Ureter (tissue), 1 donor: ENCODE measurements at regions not wholly inside any gene's neighbourhood (a gene's known extent, or its start where the extent isn't known, plus 50 kb on each side); places are given as distances from the start of the nearest gene placed in this dataset.

Experiments
- DNase-seq: peaks from one replicate; pipeline ENCODE4 v3.0.0-alpha.2; 2020; ENCODE audit warnings: low spot score
- donor health status: DM: yes; HTN: yes; CAD: no.

DNA sequence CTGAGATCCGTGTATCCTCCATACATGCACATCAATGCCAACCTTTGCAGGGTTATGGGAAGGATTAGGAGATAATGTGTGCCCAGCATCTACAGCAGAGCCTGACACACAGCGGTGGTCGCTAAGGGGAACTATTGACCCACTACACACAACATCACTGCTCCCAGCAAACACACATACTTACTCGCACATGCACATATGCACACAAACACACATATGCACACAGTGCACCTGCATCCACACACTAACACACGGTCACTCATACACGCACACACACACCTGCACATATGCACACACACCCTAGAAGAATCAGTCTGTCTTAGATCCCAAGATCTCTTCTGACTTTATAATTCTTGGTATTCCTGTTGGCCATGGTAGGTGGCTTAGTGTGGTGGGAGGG lies 118.3 kb downstream of the GYPC start:
- DNase-seq, result no peak

DNA sequence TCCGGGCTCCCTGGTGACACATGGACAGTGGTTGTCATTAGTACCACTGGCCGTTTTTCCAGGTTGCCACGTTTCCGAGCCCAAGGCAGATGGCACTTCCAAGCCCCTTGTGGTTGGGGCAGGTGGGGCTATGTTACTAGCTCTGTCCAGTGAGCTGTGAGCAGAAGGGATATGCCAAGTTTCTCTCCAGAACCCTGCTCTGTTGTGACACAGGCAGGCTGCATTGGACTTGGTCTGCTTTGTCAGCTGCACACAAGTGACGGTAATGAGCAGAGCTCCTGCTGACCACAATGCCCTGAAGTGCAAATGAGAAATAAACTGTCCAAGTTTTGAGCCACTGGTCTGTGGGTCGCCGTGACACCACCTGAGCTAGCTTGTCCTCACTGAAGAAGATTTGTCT lies 118.8 kb downstream of the GYPC start:
- no peak for DNase-seq

DNA sequence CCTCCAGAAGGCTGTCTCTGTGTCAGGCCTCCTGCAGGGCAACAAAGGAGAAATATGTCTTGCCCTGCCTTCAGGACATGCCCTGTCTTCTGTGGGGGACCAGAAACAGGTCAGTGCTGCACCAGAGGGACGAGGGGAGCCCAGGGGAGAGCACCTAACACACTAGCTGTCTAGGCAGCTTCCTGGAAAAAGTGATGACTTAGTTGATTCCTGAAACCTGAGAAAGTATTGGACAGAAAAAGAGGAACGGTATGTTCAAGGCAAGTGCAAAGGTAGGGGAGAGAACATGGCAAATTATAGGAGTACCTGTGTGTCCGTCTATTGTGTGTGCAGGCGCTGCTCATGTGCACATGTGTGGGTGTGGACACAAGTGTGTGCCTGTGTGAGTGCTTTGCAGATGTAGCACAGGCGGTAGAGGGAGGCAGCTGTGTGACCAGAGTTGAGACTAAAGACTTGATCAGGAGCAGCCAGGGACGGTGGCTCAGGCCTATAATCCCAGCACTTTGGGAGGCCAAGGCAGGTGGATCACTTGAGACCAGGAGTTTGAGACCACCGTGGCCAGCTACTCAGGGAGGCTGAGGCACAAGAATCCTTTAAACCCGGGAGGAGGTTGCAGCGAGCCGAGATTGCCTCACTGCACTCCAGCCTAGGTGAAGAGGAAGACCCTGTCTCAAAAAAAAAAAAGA lies 119.5 kb downstream of the GYPC start:
- no peak for DNase-seq

DNA sequence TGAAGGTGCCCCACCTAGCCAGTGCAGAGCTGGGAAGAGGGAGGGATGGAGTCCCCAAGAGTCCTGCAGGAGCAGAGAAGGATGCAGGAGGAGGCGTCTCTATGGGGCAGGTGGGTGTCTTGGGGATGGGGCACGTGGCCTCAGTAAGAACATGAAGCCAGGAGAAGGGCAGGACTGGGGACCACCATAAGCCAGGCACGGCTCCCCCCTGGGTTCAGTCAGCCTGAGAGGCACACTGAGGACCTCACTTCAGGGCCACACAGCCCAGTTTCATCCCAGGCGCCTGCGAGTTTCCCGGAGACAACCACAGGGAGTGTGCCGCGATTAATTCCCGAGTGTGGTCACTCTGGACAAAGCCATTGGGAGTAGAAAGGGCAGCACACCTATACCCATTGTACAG lies 120.3 kb downstream of the GYPC start:
- DNase-seq, result no peak

DNA sequence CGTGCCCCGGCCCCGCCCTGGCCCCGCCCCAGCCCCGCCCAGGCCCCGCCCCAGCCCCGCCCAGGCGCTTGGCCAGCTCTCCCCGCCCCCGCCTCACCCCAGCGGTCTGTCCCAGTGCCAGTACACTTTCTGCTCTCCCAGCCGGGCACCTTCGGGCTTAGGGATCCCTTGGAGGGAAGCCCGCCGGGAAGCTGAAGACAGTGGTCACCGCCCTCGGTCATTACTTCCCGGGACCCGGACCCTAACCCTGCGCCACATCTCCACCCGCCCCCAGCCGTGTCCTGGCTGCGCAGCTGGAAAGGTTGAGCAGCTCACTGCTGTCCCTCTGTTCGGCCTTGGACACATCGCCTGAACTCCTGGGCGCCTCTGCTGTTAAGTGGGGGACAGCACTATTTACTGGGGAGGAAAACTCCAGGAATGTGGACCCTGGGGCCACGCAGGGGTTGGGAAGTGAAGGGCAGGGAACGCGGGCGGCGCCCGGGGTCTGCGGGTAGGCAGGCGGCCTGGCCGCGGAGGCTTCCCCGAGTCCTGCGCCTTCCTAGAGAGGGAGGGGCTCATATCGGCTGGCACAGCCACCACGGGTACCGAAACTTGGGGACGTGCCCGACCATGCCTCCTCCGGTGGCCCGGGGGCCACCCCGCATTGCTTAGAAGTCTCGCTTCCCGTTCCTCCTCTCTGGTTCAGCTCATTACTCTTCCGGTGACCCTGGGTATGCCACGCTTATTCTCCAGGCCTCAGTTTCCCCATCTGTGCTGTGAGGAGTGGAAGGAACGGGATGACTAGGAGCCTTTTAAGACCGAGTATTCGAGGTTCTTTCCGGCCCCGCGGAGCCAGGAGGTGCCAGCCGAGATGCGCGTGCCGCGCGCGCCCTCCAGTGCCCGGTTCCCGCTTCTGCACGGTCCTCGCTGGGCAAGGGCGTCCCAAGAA lies 121.0 kb downstream of the GYPC start:
- DNase-seq, result peak; percentile 87

DNA sequence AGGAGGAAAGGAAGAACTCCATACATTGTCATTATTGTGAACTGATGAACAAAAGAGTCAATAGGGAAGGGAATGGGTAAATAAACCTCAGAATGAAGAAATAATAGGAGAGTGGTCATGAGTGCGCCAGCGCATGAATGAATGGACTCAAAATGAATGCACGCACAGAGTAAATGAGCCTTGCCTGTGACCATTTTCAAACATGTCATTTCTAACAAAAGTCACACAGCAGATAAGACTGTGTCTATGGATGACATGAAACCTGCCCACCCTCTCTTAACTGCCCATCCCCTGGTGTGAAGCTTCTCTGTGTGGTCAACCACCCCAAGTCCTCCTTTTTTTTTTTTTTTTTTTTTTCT lies 121.1 kb upstream of the TEX51 start:
- DNase-seq, result no peak

DNA sequence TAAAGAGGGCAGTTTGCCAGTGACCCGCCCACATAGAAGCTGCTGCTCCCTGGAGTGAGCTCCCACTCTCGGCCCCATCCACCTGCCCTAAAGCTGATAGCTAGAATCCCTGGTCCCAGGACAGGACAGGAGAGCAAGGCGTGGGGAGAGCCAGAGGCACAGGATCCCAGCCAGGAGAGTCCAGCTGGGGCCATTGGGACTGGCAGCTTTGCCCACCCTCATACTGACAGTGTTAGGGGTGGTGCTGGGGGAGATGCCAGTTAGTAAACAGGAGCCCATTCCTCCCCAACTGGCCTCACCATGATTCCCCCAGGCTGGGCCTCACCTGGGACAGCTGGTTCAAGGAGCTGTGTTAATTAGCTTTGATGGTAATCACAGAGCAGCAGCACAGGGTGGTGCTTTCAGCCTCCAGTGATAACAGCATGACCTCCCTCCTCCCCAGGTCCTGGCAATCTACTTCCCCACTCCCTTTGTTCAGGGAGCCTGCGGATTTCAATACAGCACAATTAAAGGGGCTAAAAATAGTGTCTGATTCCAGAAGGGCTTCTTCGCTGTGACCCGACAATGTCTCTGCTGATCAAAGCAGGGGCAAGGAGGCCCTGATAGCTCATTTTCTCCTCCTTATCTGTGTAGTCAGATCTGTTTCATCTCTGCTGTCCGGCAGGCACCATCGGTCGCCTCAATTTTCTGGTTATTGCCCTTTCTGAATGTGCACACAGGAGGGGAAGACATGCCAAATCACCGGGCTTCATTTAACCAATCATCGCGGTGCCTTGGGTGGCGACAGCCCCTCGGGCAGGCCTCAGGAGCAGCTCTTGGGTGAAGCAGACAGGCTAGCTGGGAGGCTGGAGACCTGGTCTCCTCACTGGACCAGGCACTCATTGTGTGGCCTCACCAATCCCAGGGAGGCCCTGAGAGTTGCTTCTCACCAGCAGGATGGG lies 119.9 kb upstream of the TEX51 start:
- DNase-seq, result no peak

DNA sequence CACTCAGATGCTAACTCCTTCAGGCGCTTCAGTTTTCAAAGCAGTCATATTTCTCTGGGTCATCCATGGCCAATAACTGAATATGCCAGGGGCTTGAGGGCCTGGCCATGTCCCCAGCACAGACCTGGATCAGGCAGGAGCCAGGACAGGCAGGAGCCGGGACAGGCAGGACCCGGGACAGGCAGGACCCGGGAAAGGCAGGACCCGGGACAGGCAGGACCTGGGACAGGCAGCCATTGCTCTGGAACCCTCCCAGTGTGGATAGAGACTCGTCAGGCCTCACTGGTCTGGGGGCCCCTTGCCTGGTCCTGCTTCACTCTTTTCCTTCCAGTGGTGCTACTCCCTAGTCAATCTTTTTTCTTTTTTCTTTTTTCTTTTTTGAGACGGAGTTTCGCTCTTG lies 117.5 kb upstream of the TEX51 start:
- DNase-seq, result no peak

DNA sequence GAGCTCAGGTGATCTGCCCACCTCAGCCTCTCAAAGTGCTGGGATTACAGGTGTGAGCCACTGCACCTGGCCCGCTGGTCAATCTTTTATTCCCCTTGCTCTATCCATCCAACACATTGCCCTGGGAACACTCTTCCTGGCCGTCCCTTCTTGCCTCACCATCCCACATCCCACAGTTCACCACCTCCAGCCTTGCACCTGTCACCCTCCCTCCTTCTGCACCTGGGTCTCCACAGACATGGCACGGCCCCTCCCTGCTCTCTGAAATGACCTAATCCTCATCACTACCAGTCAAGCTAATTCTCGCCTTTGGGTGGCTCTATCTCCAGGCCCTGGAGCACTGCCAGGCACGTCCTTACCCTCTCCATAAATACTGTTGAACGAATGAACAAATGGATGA lies 116.9 kb upstream of the TEX51 start:
- no peak for DNase-seq

DNA sequence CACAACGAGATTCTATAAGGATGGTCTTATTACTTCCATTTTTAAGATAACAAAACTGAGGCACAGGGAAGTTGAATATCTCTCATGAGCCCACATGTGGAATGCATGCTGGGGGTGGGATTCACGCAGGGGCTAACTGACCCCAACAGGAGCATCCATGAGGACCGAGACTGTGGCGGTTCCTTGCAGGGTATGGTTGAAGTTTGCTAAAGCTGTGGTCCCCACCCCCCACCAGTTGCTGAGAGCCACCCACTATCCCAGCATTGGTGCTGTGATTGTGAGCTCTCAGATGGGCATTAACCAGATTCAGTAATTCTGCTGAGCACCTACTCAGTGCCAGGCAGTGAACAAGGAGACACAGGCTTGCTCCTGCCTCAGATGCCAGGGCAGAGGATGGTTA lies 116.0 kb upstream of the TEX51 start:
- DNase-seq, result no peak

DNA sequence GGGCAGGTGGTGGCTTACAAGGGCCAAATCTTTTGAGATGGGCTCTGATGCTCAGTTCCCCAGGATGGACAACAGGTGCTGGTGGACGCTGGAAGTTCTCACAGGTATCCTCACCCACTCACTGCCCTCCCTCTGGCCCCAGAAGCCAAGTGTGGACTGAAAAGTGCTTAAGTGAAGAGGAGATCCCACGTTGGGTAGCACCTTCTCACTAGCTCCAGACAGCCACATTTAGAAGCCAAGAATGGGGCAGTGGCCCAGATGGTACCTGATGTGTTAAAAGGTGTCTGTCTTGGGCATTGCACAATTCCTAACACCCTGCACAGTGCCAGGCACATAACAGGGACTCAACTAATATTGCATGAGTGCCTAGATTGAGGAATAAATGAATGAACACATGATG lies 115.3 kb upstream of the TEX51 start:
- DNase-seq, result no peak

DNA sequence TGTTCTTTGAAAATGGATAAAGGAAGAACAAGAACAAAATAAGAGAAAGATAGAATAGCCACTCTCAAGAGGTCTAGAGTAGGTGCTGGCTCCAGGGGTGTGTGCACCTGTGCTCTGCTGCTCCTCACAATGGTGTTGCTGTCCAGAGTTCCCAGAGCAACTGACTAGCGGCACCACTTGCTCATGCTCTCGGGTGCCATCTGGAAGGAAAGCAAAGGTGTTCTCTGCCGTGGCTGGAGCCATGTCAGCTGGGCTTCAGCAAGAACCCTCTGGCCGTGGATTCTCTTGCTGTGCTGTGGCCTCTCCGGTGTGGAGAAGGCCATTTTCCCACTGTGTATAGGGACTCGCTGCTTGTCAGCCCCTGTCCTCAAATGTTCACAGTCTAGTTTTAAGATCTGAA lies 114.6 kb upstream of the TEX51 start:
- DNase-seq, result no peak

DNA sequence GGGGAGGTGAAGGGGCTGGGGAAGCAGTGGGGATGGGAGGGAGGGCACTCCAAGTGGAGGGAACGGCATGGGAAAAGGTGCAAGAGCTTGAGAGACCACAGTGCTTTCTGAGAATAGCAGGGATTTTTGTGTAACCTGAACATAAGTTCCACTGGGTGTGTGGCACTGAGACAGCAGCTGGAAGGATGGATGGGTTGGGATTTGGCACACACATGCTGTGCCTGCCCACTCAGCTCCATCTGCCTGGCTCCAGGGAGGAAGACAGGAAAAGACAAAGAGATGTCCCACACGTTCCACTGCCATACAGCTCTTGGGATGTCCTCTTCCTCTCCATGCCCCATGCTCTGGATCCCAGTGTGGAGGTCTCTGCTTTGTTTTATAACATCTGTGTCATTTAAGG lies 114.1 kb upstream of the TEX51 start:
- DNase-seq, result no peak

DNA sequence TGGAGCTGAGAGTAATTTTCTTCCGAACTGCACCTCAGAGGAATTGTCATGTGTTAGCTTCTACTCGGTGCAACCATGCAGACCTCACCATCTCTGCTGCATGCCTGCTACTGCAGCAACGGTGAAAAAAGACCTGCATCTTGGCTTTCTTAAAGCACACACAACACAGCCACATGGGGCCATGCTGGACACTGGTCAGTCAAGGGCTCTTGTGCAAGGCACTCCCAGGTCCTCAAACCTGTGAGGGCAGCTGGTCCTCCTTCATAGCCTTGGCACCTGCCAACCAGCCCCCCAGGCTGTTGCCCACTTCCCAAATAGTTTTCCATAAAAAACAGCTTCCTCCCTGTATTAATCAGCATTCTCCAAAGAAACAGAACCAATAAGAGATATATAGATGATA lies 113.5 kb upstream of the TEX51 start:
- no peak for DNase-seq

DNA sequence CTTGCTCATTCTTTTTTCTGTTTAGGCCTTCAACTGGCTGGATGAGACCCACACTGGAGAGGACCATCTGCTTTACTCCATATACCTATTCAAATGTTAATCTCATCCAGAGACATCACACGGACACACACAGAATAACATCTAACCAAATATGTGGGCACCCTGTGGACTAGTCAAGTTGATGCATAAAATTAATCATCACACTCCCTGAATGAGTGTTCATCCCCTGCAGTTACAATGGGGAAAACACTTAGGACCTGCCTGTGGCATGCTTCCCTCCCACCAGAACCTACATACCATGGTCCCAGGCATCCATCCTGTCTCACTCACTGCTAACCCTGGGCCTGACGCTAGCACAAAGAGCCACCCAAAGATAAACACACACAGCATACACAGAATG lies 112.8 kb upstream of the TEX51 start:
- DNase-seq, result no peak

DNA sequence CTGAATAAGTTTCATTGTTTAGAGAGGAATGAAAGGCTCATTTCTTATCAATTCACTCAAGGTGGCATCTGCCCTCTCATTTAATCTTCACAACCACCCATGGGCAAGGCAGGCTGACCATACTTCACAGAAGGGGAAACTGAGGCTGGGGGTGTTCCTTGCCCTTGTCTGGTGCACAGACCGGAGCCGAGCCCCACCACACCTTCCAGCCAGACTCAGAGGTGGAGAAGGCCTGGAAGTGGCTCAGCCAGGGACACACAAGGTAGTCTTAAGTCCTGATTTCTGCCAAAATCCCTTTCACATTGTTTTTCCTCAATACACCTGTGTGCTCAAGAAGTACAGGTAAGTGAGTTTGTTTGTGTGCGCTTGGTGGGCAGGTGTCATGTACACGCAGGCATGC lies 111.9 kb upstream of the TEX51 start:
- no peak for DNase-seq

DNA sequence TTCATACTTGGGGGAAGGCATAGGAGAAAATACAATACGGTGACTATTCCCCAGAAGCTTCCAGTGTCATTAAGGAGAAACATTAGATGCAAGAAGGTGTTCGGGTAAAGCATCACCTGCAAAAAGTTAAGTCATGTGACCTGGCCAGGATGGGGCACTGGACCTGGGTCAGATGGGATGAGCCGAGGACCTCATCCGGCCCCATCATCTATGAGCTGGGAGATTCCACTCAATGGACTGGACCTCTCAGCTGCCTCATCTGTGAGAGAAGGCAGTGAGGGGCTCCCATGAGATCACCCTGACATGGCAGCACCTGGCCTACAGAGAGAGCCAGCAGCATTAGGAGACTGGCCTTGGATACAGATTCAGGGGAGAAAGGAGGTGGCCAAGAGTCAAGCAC lies 111.4 kb upstream of the TEX51 start:
- no peak for DNase-seq

DNA sequence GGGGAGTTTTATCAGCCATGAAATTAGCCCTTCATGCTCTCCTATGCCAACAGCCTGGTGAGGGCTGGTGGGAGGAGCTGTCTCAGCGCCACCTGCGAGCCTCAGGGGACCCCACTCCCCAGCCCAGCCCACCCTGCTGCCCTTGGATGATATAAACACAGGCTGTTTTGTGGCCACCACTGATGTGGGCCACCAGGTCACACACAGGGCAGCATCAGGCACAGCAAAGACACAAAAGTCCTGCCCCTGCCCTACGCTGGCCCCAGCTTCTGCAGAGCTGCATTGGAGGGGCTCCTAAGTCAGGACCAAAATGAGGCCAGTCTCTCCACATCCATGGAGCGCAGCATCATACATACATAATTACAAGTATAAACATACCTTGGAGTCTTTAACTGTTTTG lies 110.6 kb upstream of the TEX51 start:
- DNase-seq, result no peak

DNA sequence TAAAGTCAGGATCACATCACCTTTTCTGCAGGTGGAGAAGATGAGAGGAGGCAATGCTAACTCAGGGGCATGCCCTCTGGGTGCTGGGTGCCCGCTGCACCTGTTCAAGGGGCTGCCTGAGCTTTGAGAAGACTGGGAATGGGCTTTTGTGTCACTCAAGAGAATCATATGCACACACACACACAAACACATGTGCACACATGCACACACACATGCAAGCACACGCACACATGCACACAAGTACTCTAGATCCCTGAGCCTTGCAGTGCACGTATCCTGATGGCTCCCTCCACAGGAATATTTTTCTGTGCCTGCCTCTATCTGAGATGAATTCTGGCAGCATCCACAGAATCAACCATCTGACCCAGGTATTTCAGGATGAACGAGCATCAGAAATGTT lies 110.0 kb upstream of the TEX51 start:
- DNase-seq, result no peak

DNA sequence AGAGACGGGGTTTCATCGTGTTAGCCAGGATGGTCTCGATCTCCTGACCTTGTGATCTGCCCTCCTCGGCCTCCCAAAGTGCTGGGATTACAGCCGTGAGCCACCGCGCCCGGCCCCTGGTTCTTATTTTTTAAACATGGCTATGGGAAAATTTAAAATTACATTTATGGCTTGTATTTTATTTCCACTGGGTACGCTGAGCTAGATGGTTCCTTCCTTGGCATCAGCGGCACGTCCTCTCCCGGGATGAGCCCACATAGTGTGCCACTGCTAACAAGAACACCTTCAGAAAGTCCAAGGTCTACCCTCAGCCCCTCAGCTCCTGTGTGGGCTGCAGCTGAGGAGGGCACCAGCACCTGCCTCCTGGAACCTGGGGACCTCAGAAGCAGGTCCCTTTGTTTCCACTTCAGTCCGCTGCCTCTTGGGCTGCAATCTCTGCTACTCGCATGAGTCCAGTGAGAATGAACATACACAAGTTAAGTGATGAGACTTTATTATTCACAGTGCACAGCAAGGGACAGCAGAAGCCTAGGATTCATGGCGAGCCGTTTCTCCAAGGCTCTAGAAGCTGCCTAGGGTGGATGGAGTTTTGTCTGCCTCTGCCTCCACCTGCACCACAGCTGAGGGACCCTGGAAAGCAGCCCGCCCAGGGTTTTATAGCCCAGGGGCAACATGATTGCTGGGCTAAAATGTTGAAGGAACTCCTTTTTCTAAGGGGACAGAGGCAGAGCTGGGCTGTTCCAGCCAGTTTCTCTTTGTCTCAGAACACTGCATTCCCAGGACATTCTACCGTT lies 107.5 kb upstream of the TEX51 start:
- no peak for DNase-seq

DNA sequence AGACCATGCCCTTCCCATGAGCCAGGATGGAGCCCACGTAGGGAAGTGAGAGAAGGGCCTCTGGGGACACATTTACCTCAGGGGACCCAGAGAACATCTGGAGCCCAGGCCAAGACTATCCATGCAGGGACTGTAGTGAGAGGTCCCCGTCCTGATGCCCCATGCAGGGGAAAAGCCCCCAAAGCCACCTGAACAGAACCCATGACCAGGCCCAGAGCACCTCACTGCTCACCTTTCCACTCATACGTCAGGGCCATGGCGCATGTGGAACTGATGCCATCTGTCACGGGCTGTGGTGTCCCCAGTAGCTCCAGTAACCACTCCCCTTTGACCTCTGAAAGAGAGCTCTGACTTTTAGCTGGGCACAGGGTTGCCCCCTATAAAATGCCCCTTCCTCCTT lies 106.5 kb upstream of the TEX51 start:
- DNase-seq, result peak; percentile 26

DNA sequence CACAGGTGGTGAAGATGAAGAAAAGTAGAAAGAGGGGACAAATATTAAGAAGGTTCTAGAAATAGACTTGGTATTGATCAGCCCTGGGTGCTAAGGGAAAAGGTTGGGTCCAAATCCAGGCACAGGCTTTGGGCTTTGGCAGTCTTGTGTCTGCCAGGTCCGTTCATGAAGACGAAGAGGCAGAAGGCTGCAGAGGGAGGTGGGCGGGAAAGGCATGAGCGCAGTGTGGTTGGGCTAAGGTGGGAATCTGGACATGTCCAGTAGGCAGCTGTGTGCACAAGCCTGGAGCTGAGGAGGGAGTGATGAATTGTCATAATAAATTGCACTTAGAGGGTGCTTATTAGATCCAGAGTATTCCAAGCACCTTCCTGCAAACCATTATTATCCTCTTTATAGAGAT lies 105.7 kb upstream of the TEX51 start:
- DNase-seq, result peak; percentile 22
